Type B pancreatic cell (in vitro differentiated cells): ENCODE measurements at regions not wholly inside any gene's neighbourhood (a gene's known extent, or its start where the extent isn't known, plus 50 kb on each side); places are given as distances from the start of the nearest gene placed in this dataset.

Experiments used
- DNase-seq: peaks from one replicate; pipeline ENCODE4 v3.0.0; 2021; ENCODE audit warnings: mixed read lengths; ENCODE audit not compliant: unreplicated experiment; ENCODE audit errors: extremely low spot score
- H3K27ac Mint-ChIP-seq: 2 replicates; pipeline ENCODE4 v1.8.0; 2021; ENCODE audit warnings: mild to moderate bottlenecking, mixed read lengths
- H3K27me3 Mint-ChIP-seq: 2 replicates; pipeline ENCODE4 v1.8.0; 2021; ENCODE audit warnings: mixed read lengths
- H3K36me3 Mint-ChIP-seq: 2 replicates; pipeline ENCODE4 v1.8.0; 2021; ENCODE audit warnings: mixed read lengths
- H3K4me1 Mint-ChIP-seq: one replicate; pipeline ENCODE4 v1.8.0; 2021; ENCODE audit warnings: mixed read lengths; ENCODE audit not compliant: unreplicated experiment
- H3K4me3 Mint-ChIP-seq: 2 replicates; pipeline ENCODE4 v1.8.0; 2021; ENCODE audit warnings: mild to moderate bottlenecking, mixed read lengths
- H3K9me3 Mint-ChIP-seq: 2 replicates; pipeline ENCODE4 v1.8.0; 2021; ENCODE audit warnings: mixed read lengths
- TF ChIP-seq, protein P1 (sequence below): fragments of 200-600 bp; sonication (generic); conservative IDR thresholded peaks from 2 replicates; pipeline ENCODE4 v1.5.0; 2021; ENCODE audit warnings: antibody characterized with exemption, mild to moderate bottlenecking

DNA sequence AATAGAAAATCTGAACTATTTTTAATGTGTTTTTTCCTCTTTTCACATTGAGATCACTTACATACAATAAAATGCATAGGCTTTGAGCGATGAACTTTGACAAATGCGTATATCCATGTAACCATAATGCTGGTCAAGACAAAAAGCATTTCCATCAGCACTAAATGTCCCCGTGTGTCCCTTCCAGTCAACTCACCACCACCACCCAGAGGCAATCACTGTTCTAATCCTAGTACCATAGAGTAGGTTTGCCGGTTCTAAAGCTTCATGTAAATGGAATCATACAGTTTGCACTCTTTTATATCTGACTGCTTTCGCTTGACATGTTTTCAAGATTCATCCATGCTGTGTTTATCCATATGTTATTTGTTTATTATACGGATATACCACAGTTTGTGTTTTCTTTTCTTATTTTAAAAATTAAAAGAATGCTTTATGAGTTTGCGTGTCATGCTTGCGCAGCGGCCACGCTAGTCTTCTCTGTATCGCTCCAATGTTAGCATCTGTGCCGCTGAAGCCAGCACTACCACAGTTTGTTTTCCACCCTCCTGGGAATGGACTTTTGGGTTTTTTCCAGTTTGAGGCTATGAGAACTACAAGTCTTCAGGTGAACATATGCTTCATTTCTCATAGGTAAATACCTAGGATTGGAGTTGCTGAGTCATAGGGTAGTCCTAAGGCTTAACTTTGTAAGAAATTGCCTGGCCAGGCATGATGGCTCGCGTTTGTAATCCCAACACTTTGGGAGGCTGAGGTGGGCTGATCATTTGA, 197.5 kb upstream of the CHAC2 start:
- no peaks in the 10 kb centered on the region for H3K27me3 Mint-ChIP-seq
- no peaks in the 10 kb centered on the region for H3K9me3 Mint-ChIP-seq
- H3K4me1 Mint-ChIP-seq: no peaks in the 10 kb centered on the region
- H3K27ac Mint-ChIP-seq: no peak overlapping the region
- TF ChIP-seq, protein P1, sequence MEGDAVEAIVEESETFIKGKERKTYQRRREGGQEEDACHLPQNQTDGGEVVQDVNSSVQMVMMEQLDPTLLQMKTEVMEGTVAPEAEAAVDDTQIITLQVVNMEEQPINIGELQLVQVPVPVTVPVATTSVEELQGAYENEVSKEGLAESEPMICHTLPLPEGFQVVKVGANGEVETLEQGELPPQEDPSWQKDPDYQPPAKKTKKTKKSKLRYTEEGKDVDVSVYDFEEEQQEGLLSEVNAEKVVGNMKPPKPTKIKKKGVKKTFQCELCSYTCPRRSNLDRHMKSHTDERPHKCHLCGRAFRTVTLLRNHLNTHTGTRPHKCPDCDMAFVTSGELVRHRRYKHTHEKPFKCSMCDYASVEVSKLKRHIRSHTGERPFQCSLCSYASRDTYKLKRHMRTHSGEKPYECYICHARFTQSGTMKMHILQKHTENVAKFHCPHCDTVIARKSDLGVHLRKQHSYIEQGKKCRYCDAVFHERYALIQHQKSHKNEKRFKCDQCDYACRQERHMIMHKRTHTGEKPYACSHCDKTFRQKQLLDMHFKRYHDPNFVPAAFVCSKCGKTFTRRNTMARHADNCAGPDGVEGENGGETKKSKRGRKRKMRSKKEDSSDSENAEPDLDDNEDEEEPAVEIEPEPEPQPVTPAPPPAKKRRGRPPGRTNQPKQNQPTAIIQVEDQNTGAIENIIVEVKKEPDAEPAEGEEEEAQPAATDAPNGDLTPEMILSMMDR: no peak
- DNase-seq: no peak
- no peaks in the 10 kb centered on the region for H3K36me3 Mint-ChIP-seq
- no peak overlapping the region for H3K4me3 Mint-ChIP-seq

GRCh38 chr2:53568469-53568868, 199.1 kb upstream of the CHAC2 start:
- Mint-ChIP-seq H3K36me3 (no peaks in the 10 kb centered on the region), H3K27ac (no peak overlapping the region), H3K4me1 (no peaks in the 10 kb centered on the region), H3K27me3 (no peaks in the 10 kb centered on the region), H3K4me3 (no peak overlapping the region), H3K9me3 (no peaks in the 10 kb centered on the region)
- no peak for DNase-seq
- TF ChIP-seq, protein P1: no peak

- DNase-seq: no peak
- Mint-ChIP-seq H3K36me3 (no peaks in the 10 kb centered on the region), H3K9me3 (no peaks in the 10 kb centered on the region), H3K4me3 (no peak overlapping the region), H3K27me3 (no peaks in the 10 kb centered on the region), H3K4me1 (no peaks in the 10 kb centered on the region), H3K27ac (no peak overlapping the region)
- TF ChIP-seq, protein P1: no peak
These were observed 200.5 kb upstream of the CHAC2 start for GRCh38 chr2:53567073-53567472.

DNA sequence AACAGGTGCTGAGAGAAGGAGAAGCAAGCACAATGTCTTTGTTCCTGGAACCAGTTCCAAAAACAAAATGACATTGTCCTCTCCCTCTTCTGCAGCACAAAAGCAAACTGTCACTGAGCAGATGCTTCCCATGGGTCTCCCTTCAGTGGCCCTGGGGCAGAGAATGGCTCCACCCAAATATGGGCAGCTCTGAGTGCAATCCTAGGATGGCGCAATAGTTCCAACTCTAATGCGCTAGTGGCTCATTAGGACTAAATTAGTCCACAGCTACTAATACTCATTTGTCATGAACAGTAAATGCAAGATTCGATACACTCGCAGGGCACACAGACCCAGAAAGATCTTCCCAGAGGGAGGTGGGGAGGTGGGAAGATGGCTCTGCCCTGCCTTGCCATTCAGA, 205.2 kb upstream of the CHAC2 start:
- no peaks in the 10 kb centered on the region for H3K4me1 Mint-ChIP-seq
- H3K27me3 Mint-ChIP-seq: no peaks in the 10 kb centered on the region
- no peaks in the 10 kb centered on the region for H3K36me3 Mint-ChIP-seq
- H3K9me3 Mint-ChIP-seq: peaks cover 1% of the 10 kb centered on the region
- TF ChIP-seq, protein P1: no peak
- H3K27ac Mint-ChIP-seq: no peak overlapping the region
- no peak for DNase-seq
- no peak overlapping the region for H3K4me3 Mint-ChIP-seq

- Mint-ChIP-seq H3K9me3 (peaks cover 5% of the 10 kb centered on the region), H3K4me1 (no peaks in the 10 kb centered on the region), H3K36me3 (no peaks in the 10 kb centered on the region), H3K27me3 (no peaks in the 10 kb centered on the region), H3K4me3 (no peak overlapping the region), H3K27ac (no peak overlapping the region)
- TF ChIP-seq, protein P1: no peak
- no peak for DNase-seq
These were observed 206.4 kb upstream of the CHAC2 start for GRCh38 chr2:53561155-53561554.
